SK-N-SH treated with all-trans-retinoic acid at 6 μM for 48 hours (cell line): ENCODE measurements at regions not wholly inside any gene's neighbourhood (a gene's known extent, or its start where the extent isn't known, plus 50 kb on each side); places are given as distances from the start of the nearest gene placed in this dataset.

Experiments used
- ATAC-seq: fragments of 200-7000 bp; cut with Tn5 transposase; 3 replicates; pipeline ENCODE4 v1.9.1; 2020; ENCODE audit warnings: mild to moderate bottlenecking, moderate library complexity
- ARNTL ChIP-seq: fragments of 450-650 bp; formaldehyde crosslinking; IDR thresholded peaks from 2 replicates; pipeline ENCODE4 v1.5.0; 2020; ENCODE audit warnings: low read depth, mild to moderate bottlenecking, moderate library complexity, borderline replicate concordance
- CSDC2 ChIP-seq: fragments of 250-450 bp; sonication (Bioruptor Pico); IDR thresholded peaks from 2 replicates; pipeline ENCODE4 v1.5.0; 2020; ENCODE audit warnings: mild to moderate bottlenecking, moderate library complexity
- ESRRG ChIP-seq: fragments of 250-450 bp; sonication (Bioruptor Pico); IDR thresholded peaks from 2 replicates; pipeline ENCODE4 v1.6.1; 2021; ENCODE audit warnings: mild to moderate bottlenecking
- GLIS3 ChIP-seq: fragments of 250-450 bp; sonication (Bioruptor Pico); IDR thresholded peaks from 2 replicates; pipeline ENCODE4 v1.5.0; 2020; ENCODE audit warnings: mild to moderate bottlenecking, moderate library complexity
- OSR1 ChIP-seq: fragments of 250-450 bp; sonication (Bioruptor Pico); IDR thresholded peaks from 2 replicates; pipeline ENCODE4 v1.8.0; 2022; ENCODE audit warnings: moderate library complexity, mild to moderate bottlenecking, inconsistent platforms
- PPARA ChIP-seq: fragments of 250-450 bp; sonication (Bioruptor Pico); IDR thresholded peaks from 2 replicates; pipeline ENCODE4 v1.5.0; 2020; ENCODE audit warnings: mild to moderate bottlenecking, borderline replicate concordance
- RARB ChIP-seq: fragments of 250-450 bp; sonication (Bioruptor Pico); IDR thresholded peaks from 2 replicates; pipeline ENCODE4 v1.8.0; 2021; ENCODE audit warnings: mild to moderate bottlenecking, moderate library complexity
- SNAI2 ChIP-seq: fragments of 250-450 bp; sonication (Bioruptor Pico); IDR thresholded peaks from 2 replicates; pipeline ENCODE4 v1.5.0; 2020; ENCODE audit warnings: mild to moderate bottlenecking, moderate library complexity
- TCF4 ChIP-seq: fragments of 250-450 bp; sonication (Bioruptor Pico); IDR thresholded peaks from 2 replicates; pipeline ENCODE4 v1.8.0; 2021; ENCODE audit warnings: mild to moderate bottlenecking, moderate library complexity, borderline replicate concordance
- TOX ChIP-seq: fragments of 250-450 bp; sonication (Bioruptor Pico); IDR thresholded peaks from 2 replicates; pipeline ENCODE4 v1.8.0; 2021; ENCODE audit warnings: mild to moderate bottlenecking, moderate library complexity, borderline replicate concordance
- ZC3H10 ChIP-seq: fragments of 250-450 bp; sonication (Bioruptor Pico); IDR thresholded peaks from 2 replicates; pipeline ENCODE4 v1.5.1; 2021; ENCODE audit warnings: mild to moderate bottlenecking, moderate library complexity
- ZFP30 ChIP-seq: fragments of 450-650 bp; formaldehyde crosslinking; IDR thresholded peaks from 2 replicates; pipeline ENCODE4 v1.5.0; 2022; ENCODE audit warnings: mild to moderate bottlenecking, moderate library complexity
- TF ChIP-seq, protein P1 (sequence below): fragments of 250-450 bp; sonication (Bioruptor Pico); IDR thresholded peaks from 2 replicates; pipeline ENCODE4 v1.5.0; 2020; ENCODE audit warnings: mild to moderate bottlenecking, moderate library complexity
- TF ChIP-seq, protein P2 (sequence below): fragments of 250-450 bp; sonication (Bioruptor Pico); IDR thresholded peaks from 2 replicates; pipeline ENCODE4 v1.5.1; 2021; ENCODE audit warnings: mild to moderate bottlenecking, moderate library complexity
- TF ChIP-seq, protein P3 (sequence below): fragments of 250-450 bp; sonication (Bioruptor Pico); IDR thresholded peaks from 2 replicates; pipeline ENCODE4 v1.8.0; 2021; ENCODE audit warnings: low read depth, mild to moderate bottlenecking, moderate library complexity, borderline replicate concordance

DNA sequence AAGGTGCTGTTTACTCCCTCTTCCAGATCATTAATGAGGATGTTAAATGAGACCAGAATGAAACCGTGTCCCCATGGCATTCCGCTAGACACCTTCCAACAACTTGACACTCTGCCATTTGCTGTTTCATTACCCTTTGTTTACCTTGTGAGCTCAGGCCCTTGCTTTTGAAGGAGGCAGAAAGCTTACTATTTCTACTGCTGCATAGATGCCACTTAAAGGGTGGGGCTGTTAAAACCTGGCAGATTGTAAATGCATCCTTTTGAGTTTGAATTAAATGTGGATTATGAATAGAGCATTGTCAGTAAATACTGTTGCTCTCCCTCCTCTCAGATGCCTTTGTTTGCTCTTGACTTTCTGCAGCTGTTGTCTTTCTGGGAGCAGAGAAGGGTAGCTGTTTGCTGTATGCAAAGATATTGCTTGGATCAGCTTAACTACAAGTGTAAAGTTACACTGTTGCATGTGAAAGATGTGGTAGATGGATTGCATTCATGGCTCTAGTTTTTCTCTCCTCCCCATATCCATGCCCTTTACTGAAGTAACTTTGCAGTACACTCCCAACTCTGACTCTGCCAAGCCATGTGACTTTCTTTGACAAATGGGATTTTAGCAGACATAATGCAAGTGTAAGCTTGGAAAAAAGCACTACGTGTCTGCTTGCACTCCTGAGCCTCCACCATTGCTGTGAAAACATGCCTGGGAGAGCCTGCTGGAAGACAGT, 75.0 kb upstream of the DHX15 start (continued):
- TF ChIP-seq, protein P1, sequence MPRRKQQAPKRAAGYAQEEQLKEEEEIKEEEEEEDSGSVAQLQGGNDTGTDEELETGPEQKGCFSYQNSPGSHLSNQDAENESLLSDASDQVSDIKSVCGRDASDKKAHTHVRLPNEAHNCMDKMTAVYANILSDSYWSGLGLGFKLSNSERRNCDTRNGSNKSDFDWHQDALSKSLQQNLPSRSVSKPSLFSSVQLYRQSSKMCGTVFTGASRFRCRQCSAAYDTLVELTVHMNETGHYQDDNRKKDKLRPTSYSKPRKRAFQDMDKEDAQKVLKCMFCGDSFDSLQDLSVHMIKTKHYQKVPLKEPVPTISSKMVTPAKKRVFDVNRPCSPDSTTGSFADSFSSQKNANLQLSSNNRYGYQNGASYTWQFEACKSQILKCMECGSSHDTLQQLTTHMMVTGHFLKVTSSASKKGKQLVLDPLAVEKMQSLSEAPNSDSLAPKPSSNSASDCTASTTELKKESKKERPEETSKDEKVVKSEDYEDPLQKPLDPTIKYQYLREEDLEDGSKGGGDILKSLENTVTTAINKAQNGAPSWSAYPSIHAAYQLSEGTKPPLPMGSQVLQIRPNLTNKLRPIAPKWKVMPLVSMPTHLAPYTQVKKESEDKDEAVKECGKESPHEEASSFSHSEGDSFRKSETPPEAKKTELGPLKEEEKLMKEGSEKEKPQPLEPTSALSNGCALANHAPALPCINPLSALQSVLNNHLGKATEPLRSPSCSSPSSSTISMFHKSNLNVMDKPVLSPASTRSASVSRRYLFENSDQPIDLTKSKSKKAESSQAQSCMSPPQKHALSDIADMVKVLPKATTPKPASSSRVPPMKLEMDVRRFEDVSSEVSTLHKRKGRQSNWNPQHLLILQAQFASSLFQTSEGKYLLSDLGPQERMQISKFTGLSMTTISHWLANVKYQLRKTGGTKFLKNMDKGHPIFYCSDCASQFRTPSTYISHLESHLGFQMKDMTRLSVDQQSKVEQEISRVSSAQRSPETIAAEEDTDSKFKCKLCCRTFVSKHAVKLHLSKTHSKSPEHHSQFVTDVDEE (CRISPR knock-in tag) = no peak
- no peak for TF ChIP-seq ZC3H10 (CRISPR knock-in tag)
- no peak for TF ChIP-seq ZFP30 (CRISPR knock-in tag)
- TF ChIP-seq CSDC2 (CRISPR knock-in tag) = no peak
- TF ChIP-seq RARB (CRISPR knock-in tag) = no peak
- TF ChIP-seq TCF4 = no peak
- TF ChIP-seq, protein P2, sequence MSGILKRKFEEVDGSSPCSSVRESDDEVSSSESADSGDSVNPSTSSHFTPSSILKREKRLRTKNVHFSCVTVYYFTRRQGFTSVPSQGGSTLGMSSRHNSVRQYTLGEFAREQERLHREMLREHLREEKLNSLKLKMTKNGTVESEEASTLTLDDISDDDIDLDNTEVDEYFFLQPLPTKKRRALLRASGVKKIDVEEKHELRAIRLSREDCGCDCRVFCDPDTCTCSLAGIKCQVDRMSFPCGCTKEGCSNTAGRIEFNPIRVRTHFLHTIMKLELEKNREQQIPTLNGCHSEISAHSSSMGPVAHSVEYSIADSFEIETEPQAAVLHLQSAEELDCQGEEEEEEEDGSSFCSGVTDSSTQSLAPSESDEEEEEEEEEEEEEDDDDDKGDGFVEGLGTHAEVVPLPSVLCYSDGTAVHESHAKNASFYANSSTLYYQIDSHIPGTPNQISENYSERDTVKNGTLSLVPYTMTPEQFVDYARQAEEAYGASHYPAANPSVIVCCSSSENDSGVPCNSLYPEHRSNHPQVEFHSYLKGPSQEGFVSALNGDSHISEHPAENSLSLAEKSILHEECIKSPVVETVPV = no peak
- no peak for TF ChIP-seq PPARA (CRISPR knock-in tag)

DNA sequence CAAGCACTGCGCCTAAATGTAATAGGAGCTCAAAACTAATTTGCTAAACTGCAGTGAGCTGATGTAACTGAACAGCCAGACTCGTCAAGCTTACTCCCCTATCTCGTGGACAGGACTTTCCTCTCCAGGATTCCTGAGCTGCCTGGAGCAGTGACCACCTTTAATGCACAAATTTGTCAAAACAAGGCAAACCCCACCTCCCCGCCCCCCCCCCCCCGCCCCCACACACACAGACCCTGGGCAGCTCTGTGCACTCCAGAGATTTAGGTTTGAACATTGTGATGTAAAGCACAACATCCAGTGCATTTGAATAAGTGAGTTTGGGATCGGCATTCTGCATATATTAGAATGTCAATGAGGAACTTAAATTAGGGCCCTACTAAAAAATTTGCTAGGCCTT, 77.7 kb upstream of the DHX15 start:
- TF ChIP-seq, protein P3, sequence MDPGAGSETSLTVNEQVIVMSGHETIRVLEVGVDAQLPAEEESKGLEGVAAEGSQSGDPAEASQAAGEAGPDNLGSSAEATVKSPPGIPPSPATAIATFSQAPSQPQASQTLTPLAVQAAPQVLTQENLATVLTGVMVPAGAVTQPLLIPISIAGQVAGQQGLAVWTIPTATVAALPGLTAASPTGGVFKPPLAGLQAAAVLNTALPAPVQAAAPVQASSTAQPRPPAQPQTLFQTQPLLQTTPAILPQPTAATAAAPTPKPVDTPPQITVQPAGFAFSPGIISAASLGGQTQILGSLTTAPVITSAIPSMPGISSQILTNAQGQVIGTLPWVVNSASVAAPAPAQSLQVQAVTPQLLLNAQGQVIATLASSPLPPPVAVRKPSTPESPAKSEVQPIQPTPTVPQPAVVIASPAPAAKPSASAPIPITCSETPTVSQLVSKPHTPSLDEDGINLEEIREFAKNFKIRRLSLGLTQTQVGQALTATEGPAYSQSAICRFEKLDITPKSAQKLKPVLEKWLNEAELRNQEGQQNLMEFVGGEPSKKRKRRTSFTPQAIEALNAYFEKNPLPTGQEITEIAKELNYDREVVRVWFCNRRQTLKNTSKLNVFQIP (CRISPR knock-in tag) = no peak
- TF ChIP-seq ZC3H10 (CRISPR knock-in tag) = no peak
- no peak for TF ChIP-seq CSDC2 (CRISPR knock-in tag)
- no peak for TF ChIP-seq RARB (CRISPR knock-in tag)
- TF ChIP-seq PPARA (CRISPR knock-in tag) = no peak
- no peak for TF ChIP-seq GLIS3 (CRISPR knock-in tag)
- no peak for TF ChIP-seq ESRRG (CRISPR knock-in tag)
- TF ChIP-seq TOX = no peak
- TF ChIP-seq, all 23 proteins: peak for 0
- no peak for ATAC-seq

DNA sequence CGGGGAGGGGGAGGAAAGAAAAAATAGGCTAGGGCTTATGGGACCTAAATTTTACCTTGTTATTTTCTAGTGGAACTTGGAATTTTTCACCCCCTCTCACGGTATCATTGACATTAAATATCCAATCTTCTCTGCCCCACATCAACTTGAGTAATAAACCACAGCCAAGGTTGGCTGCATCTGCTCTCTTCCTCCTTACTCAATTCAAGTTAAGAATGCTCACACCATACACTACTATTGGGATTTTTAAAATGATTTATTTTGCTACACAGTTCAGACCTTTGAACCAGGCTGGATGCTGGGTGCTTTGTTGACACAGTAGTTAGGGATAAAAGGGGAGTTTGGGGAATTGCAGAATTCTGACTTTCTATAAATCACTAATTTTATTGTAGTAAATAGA, 78.2 kb upstream of the DHX15 start:
- no peak for TF ChIP-seq SNAI2 (CRISPR knock-in tag)
- TF ChIP-seq OSR1 (CRISPR knock-in tag) = no peak
- TF ChIP-seq ESRRG (CRISPR knock-in tag) = no peak
- TF ChIP-seq, protein P2 = no peak
- TF ChIP-seq, protein P3 (CRISPR knock-in tag) = no peak
- no peak for TF ChIP-seq TOX
- TF ChIP-seq, protein P1 (CRISPR knock-in tag) = no peak
- no peak for TF ChIP-seq ARNTL
- no peak for ATAC-seq
